ENCODE measurements at regions not wholly inside any gene's neighbourhood (a gene's known extent, or its start where the extent isn't known, plus 50 kb on each side); places are given as distances from the start of the nearest gene placed in this dataset.

DNA sequence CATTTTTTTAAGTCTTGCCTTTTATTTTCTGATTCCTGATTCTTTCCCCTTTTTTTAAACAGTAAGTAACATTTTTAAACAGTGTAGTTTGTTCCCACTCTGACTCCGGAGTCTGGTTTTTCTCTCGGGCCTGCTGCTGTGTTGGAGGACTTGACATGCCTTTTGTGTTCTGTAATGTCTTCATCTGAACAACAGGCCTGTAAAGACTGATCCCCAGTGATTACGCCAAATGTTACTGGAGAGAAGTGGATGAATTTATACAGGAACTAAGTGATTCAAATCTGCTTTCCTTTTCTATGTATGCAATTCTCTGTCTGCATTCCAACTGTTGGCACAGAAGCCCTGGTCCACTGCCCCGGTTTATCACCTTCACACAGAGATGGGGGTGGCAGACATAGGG is 54.3 kb upstream of the RMDN2 start:
- TF ChIP-seq CTCF (IDR thresholded peaks at IDR 0.05): no peak
- TF ChIP-seq EP300 (IDR thresholded peaks at IDR 0.05): no peak
